ENCODE measurements at regions not wholly inside any gene's neighbourhood (a gene's known extent, or its start where the extent isn't known, plus 50 kb on each side); places are given as distances from the start of the nearest gene placed in this dataset.

DNA sequence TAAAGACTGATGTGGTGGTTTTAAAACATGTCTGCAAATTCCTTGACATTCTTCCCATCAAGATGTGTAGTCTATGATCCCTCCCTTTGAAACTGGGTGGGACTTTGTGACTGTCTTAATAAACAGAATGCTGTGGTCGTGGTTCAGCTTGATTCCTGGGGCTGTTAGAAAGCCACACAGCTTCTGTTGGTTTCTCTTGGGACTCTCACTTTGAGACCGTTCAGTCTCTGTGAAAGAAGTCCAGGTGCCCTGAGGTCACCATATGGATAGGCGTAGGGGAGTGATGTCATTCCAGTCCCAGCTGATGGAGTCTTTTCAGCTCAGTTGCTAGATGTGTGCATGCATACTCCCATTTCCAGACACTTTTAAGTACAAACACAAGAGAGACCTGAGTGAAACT, 216.6 kb downstream of the KDR start:
- Histone ChIP-seq H2BK20ac (ENCODE audit: low read depth, low read length) (no peak overlapping the region), H3K4me1 (ENCODE audit: control insufficient read depth, insufficient read depth, low read length) (peaks cover 1% of the 10 kb centered on the region; the same call in 1 of the 2 replicates), H2BK120ac (ENCODE audit: low read depth, low read length) (no peak overlapping the region), H2AFZ (replicated peaks; ENCODE audit: low read length, poor library complexity) (no peak overlapping the region), H3K4ac (ENCODE audit: low read depth, low read length) (no peak overlapping the region), H4K91ac (ENCODE audit: insufficient read depth, low read depth, low read length) (no peak overlapping the region), H3K56ac (ENCODE audit: extremely low read depth, insufficient read depth, low read length) (no peak overlapping the region), H3K23ac (ENCODE audit: low read depth, low read length) (no peak overlapping the region), H2AK9ac (replicated peaks; ENCODE audit: low read depth, low read length, poor library complexity) (no peak overlapping the region), H3K4me3 (ENCODE audit: insufficient read depth, low read depth, low read length) (no peak overlapping the region), H2AK5ac (ENCODE audit: low read depth, low read length) (no peak overlapping the region), H2BK15ac (ENCODE audit: low read depth, low read length) (no peak overlapping the region), H3K9ac (ENCODE audit: low read depth, low read length) (no peak overlapping the region), H3K9me3 (ENCODE audit: control insufficient read depth, insufficient read depth, low read length) (no peaks in the 10 kb centered on the region), H3K79me1 (ENCODE audit: low read depth in 1 of 2, low read length in 2 of 2) (no peaks in the 10 kb centered on the region), H3K4me2 (ENCODE audit: low read depth, low read length) (no peak overlapping the region), H4K5ac (ENCODE audit: low read depth, low read length) (no peak overlapping the region), H3K27ac (ENCODE audit: insufficient read depth, low read length) (no peak overlapping the region), H3K27me3 (ENCODE audit: control insufficient read depth, insufficient read depth, low read length) (peaks cover 2% of the 10 kb centered on the region; the same call in 1 of the 2 replicates), H3K18ac (ENCODE audit: low read depth, low read length) (no peak overlapping the region), H3K9me1 (ENCODE audit: insufficient read depth, low read length) (no peaks in the 10 kb centered on the region), H2BK5ac (ENCODE audit: low read depth, low read length, poor library complexity, severe bottlenecking) (no peak overlapping the region), H3K14ac (replicated peaks; ENCODE audit: low read depth, low read length) (no peak overlapping the region), H4K20me1 (ENCODE audit: insufficient read depth, low read length) (no peaks in the 10 kb centered on the region), H3K36me3 (ENCODE audit: control insufficient read depth, insufficient read depth, low read length) (no peaks in the 10 kb centered on the region), H4K8ac (ENCODE audit: low read depth in 2 of 2, low read length in 2 of 2) (no peak overlapping the region)
- in situ Hi-C loops (cut with MboI; ENCODE audit: low sequenced_read_pairs), result no loop called here
- dilution Hi-C loops (cut with HindIII; ENCODE audit: low sequenced_read_pairs, unreplicated experiment), result no loop called here
- ChIA-PET POLR2A (ENCODE audit: unreplicated experiment) (no interaction called here), CTCF (no interaction called here)
- DNase-seq (no peak), ATAC-seq (ENCODE audit: low read depth) (no peak)
- BruUV-seq (replicated peaks), result no TSS peak
- no peak for TF ChIP-seq MAFK (IDR thresholded peaks at IDR 0.05; ENCODE audit: low read depth, low read length)
- TF ChIP-seq CEBPB (IDR thresholded peaks at IDR 0.05; ENCODE audit: low read depth, low read length), result no peak
- TF ChIP-seq RAD21 (IDR thresholded peaks at IDR 0.05; ENCODE audit: low read length), result no peak
- TF ChIP-seq, protein P1, sequence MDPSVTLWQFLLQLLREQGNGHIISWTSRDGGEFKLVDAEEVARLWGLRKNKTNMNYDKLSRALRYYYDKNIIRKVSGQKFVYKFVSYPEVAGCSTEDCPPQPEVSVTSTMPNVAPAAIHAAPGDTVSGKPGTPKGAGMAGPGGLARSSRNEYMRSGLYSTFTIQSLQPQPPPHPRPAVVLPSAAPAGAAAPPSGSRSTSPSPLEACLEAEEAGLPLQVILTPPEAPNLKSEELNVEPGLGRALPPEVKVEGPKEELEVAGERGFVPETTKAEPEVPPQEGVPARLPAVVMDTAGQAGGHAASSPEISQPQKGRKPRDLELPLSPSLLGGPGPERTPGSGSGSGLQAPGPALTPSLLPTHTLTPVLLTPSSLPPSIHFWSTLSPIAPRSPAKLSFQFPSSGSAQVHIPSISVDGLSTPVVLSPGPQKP (IDR thresholded peaks at IDR 0.05; ENCODE audit: borderline replicate concordance, low read depth, low read length), result no peak
- no peak for TF ChIP-seq BHLHE40 (IDR thresholded peaks at IDR 0.05; ENCODE audit: low read depth, low read length)
- TF ChIP-seq MAZ (IDR thresholded peaks at IDR 0.05; ENCODE audit: borderline replicate concordance, low read depth, low read length), result no peak
- TF ChIP-seq SMC3 (IDR thresholded peaks at IDR 0.05; ENCODE audit: low read depth, low read length), result no peak
- TF ChIP-seq NFE2L2 (IDR thresholded peaks at IDR 0.05; ENCODE audit: low read depth, low read length), result no peak
- TF ChIP-seq RCOR1 (IDR thresholded peaks at IDR 0.05; ENCODE audit: insufficient replicate concordance, low read length), result no peak
- TF ChIP-seq, protein P2, sequence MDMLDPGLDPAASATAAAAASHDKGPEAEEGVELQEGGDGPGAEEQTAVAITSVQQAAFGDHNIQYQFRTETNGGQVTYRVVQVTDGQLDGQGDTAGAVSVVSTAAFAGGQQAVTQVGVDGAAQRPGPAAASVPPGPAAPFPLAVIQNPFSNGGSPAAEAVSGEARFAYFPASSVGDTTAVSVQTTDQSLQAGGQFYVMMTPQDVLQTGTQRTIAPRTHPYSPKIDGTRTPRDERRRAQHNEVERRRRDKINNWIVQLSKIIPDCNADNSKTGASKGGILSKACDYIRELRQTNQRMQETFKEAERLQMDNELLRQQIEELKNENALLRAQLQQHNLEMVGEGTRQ (IDR thresholded peaks at IDR 0.05; ENCODE audit: low read depth, low read length), result no peak
- TF ChIP-seq POLR2A (IDR thresholded peaks at IDR 0.05; ENCODE audit: low read depth, low read length), result no peak
- TF ChIP-seq, protein P3, sequence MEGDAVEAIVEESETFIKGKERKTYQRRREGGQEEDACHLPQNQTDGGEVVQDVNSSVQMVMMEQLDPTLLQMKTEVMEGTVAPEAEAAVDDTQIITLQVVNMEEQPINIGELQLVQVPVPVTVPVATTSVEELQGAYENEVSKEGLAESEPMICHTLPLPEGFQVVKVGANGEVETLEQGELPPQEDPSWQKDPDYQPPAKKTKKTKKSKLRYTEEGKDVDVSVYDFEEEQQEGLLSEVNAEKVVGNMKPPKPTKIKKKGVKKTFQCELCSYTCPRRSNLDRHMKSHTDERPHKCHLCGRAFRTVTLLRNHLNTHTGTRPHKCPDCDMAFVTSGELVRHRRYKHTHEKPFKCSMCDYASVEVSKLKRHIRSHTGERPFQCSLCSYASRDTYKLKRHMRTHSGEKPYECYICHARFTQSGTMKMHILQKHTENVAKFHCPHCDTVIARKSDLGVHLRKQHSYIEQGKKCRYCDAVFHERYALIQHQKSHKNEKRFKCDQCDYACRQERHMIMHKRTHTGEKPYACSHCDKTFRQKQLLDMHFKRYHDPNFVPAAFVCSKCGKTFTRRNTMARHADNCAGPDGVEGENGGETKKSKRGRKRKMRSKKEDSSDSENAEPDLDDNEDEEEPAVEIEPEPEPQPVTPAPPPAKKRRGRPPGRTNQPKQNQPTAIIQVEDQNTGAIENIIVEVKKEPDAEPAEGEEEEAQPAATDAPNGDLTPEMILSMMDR (conservative IDR thresholded peaks at IDR 0.05; ENCODE audit: low read depth, low read length), result no peak
- no peak for TF ChIP-seq CHD1 (IDR thresholded peaks at IDR 0.05; ENCODE audit: low read depth, low read length)
- WGBS, 2 experiments (ENCODE audit: extremely low coverage in 2 of 2, insufficient read length in 1 of 2), result no CpG with 5 or more reads among the region's 3 CpGs
- intact Hi-C loops (cut with micrococcal nuclease), result no loop called here

All from IMR-90 (cell line).